HT1080 (cell line): ENCODE measurements at regions not wholly inside any gene's neighbourhood (a gene's known extent, or its start where the extent isn't known, plus 50 kb on each side); places are given as distances from the start of the nearest gene placed in this dataset.

ENCODE experiments used
- DNase-seq: peaks from one replicate; pipeline ENCODE4 v3.0.0-alpha.2; 2015; ENCODE audit warnings: low read depth

DNA sequence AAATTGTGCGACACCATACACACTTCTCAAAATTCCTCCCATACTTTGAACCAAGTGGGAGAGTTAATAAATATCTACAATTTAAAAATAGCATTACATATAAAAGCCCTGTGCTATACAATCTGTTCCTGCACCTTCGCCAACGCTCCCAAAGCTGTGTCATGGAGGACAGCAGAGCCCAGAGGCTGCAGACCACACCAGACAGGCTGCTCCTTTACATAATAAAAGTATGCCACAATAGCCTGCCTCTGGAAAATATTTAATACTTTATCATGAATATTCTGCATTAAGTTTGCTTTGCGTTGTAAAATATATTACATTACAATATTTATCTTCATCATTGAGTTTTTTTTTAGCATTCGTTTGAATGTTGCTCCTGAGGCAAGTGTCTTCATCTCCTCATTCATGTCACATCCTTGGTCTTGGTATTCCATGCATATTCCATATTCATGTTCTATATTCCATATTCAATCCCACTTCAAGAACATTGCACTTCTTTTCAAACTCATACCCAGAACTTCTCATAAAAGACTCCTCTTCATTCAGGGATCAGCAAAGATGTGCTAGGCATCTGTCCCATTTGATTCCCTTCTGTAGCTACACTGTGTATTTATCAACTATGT, 663.9 kb downstream of the POM121L12 start:
- DNase-seq, result no peak

DNA sequence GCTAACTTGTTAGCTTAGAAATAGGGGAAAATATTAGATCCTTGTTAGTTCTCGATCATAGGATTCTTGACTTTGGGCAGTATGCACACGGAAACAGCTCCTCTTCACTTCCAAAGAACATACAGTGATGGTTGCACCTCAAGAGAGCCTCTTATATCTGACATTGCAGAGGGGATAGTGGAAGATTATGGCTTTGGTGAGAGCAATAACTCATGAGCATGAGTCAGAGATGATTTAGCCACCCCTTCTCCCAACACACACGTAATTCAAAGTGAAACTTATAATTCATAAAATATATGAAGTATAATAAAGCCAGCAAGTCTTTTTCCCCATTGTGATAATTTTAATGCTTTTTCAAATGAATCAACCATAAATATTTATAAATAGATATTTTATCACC, 683.7 kb downstream of the POM121L12 start:
- DNase-seq, result peak; percentile 55

DNA sequence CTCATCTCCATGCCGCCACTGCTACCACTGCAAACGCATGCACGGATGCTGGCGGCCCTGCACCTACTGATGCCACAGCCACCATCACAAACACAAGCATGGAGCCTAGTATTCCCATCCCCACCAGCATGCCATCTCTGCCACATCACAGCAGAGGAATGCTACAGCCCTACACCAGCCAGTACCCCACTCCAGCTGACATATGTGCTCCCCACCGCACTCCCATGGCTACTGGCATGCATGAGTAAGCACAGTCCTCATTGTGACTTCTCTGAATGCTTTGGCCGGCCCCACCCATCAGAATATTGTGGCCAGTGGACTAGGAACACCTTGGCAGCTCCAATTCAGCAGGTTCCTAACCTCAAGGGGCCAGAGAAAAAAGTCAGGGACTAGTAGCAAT, 705.5 kb downstream of the POM121L12 start:
- DNase-seq, result peak; percentile 87

DNA sequence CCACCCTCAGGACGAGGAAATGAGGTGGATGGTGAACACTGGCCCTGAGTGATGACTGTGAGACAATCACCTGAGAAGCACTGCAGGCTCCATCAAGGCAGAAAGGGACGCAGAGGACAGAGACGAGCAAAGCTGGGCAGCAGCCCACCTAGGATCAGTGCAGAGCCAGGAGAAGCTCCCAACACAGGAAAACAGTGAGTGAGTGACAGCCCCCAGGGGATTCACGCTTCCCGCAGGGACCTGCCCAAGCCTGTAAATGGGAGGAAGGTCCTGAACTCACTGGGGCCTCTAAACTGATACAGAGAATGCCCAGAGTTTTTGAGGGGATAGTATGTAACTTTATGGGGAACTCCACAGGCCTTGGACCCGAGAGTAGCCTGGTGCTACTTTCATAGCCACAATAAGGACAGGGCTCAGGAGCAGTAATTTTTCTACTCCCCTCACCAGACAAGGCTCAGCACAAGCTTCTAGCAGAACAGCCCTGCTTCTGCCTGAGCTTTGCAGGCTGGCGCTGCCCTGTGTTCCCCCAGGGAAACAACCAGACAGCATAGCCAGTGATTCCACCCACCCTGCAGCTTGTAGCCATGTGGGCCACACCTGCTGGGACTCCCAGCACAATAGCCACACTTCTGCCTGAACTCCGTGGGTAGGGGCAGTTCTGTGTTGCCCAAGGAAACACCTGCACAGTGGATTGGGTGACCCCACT, 708.4 kb downstream of the POM121L12 start:
- DNase-seq, result no peak

DNA sequence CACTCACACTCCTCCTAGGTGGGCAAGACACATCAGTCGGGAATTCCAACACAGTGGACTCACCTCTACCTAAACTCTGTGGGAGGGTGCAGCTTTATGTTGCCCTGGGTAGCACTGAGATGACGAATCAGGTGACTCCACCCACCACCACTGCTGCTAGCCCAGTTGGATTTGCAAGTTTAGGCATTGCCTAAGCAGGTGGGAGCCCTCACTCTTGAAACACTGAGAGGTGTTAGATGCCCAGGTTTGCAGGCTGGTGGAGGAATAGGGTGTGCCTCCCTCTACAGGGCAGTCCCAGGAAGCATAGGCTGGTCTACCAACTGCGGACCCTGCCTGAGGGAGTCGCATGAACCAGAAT, 708.9 kb downstream of the POM121L12 start:
- DNase-seq, result peak; percentile 13

DNA sequence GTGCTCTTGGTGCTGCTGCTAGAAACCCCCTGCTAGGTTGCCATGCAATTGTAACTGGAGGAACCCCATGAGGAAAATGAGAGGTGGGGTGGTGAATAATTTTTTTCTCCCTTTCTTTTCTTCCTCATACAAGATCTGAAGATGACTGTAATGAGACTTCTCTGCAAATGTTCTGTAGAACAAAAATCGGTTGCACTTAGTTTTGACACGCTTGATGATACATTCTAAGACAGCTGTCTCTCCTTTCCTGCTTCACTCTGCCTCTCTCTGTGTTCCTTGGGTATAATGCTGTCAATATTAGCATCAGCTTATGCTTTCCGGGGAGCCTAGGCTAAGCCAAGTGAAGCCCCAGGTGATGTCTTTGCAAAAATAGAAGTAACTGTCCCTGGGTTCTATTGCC, 721.5 kb downstream of the POM121L12 start:
- DNase-seq, result no peak

DNA sequence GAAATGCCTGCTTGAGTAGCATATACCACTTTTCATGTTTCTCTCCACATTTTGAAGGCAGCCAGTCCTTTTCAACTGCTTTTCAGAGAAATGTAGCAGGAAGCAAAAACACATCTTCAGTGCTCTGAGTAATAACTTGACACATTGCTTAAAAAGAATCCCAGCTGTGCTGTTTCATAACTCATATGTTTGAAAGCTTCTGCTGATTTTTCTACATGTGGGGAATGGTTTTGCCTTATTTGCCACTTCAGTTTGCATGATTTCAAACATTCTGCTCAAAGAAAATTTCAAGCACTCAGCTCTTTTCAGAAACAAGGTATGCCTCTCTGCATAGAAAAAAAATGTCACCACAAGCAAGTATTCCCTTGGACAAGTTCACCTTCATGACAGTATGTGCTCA, 732.8 kb downstream of the POM121L12 start:
- DNase-seq, result no peak

DNA sequence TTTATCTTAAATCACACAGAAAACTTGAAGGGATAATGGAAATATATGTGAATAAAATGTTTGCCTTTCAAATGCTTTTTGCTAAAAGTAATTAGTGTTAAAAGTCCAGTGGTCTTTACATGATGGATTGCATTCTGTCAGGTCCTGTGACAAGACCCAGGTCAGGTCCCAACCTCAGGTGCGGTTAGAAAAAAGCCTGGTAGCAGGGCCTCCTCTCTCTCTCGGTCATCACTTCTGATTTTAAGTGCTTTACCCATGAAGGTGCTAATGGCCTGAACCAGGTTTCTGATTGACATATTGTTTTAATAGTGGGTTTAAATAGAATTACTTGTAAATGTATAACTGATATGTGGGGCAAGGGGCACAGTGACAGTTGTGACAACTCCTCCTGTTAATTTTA, 736.3 kb downstream of the POM121L12 start:
- DNase-seq, result no peak

DNA sequence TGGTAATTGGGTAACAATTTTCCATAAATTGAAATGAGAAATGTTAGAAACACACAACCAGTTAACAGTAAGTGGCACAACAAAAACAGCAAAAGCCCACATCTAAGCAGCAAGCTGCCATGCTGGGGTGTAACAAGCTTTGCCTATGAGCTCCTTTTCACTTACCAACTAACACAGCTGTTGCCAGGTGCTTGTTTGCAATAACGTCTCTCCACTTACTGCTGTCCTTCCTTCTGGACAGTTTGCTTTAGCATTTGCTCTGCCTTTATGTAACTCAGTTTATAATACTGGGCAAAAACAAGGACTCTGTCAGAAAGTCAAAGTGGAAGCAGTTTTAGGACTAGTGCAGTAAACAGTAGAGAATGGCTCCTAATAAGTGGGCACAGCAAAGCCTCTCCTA, 740.9 kb downstream of the POM121L12 start:
- DNase-seq, result no peak

DNA sequence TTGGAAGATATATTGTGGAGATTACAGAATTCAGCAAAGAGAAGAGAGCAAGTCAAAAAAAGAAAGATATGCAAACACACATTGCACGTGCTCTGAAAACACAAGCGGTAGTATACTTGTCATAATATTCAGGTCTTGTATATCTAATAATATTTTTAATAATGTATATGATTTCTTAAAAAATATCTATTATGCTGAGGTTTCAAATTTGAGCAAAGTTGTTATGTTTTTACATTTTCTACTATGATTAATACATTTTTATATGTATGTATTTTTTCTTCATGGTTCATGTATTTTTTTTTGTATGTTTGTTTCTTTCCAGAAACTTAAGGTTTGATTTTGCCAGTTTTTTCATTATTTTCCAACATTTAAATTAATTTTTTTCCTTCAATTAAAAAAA, 752.4 kb upstream of the VSTM2A start:
- DNase-seq, result no peak

DNA sequence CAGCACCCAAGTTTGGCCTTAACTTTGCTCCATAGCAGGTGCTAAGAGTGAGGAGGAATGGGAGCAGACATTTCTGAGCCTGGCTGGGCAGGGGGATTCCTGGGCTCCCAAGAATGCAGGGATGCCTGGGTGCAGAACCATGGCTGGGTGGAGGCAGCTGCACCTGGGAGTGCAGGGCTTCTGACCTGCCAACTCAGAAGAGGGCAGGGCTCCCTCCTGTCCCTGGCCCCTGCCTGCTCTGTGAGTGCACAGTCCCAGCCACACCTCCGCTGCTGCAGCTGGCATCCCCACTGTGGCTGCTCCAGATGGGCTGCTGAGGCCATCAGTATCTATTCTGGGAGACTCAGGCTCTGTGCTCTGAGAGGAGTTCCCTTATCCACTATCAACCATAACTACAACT, 747.4 kb upstream of the VSTM2A start:
- DNase-seq, result no peak

DNA sequence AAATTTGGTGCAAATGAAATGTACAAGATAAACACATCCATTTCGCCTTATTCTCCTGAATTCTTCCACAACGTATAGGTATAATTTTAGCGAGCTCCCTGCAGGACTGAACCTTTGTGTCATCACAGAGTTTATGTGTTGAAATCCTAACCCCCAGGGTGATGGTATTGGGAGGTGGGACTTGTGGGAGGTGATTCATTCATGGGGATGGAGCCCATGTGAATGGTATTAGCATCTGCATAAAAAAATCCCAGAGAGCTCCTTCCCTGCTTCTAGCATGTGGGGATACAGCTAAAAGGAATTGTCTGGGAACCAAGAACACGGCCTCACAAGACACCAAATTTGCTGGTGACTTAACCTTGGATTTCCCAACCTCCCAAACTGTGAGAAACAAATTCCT, 741.4 kb upstream of the VSTM2A start:
- peak; percentile 80 for DNase-seq

DNA sequence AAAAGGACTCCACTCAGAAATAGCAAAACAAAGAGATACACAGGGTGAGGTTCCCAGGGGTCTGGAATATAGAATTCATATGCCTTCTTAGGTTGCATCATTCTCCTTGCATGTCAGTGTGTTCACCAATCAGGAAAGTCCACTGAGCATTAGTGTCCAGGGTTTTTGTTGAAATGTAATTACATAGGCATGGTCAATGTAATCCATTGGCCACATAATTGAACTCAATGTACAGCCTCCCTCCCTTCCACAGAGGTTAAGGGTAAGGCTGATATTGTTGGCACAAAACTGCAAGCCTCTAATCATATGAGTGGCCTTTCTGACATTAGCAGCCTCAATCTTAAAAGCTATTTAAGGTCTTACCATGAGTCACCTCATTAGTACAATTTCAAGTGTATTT, 736.1 kb upstream of the VSTM2A start:
- no peak for DNase-seq

DNA sequence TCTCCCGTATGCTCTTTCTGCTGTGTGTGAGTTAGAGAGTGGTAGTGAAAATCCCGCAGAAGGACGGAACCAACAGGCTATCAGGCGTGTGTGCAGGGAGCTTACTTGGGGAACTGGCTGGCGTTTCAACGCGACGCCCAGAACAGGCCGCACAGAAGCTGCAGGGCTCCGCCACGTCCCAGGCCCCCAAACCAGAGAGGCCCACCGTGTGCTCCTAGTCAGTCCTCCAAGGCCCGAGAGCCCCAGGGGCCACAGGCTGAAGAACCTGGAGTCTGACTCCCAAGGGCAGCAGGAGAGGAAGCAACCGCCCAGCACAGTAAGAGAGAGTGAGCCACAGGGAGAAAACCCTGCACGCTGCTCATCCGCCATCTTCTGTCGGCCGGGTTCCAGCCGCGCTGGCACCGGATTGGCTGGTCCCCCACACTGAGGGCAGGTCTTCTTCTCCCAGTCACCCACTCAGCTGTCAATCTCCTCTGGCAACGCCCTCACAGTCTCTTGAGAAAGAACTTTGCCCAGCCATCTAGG, 730.6 kb upstream of the VSTM2A start:
- DNase-seq, result peak; percentile 82

DNA sequence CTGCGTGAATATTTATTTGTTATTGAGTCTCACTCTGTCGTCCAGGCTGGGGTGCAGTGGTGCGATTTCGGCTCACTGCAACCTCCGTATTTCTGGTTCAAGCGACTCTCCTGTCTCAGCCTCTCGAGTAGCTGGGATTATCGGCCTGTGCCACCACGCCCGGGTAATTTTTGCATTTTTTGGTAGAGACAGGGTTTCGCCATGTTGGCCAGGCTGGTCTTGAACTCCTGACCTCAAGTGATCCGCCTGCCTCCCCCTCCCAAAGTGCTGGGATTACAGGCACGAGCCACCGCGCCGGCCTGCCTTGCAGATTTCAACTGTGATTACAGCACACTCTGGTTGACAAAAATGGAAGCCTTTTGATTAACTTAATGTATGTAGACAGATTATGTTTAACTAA, 730.0 kb upstream of the VSTM2A start:
- DNase-seq, result no peak

DNA sequence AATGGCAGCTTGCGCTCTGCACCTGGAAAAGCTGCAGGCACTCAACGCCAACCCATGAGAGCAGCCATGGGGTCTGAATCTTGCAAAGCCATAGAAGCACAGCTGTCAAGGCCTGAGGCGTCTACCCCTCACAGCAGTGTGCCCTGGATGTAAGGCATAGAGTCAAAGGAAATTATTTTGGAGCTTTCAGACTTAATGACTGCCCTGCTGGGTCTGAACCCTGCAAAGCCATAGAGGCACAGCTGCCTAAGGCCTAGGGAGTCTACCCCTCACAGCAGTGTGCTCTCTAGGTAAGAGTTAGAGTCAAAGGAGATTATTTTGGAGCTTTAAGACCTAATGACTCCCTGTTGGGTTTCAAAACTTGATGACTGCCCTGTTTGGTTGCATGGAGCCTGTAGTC, 706.9 kb upstream of the VSTM2A start:
- DNase-seq, result no peak

DNA sequence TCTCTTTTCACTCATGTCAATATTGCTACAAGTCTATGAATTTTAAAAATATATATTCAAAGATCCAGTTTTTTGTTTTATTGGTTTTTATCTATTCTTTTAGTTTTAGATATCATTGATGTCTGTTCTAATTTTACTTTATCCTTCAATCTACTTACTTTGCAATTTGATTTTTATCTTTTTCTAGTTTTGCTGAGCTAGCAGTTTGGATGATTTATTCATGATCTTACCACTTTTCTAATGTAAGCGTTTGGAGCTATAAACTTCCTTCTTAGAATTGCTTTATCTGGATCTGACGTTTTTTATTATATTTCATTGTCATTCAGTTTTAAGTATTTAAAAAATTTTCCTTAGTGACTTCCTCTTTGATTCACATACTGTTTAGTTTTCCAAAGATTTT, 664.5 kb upstream of the VSTM2A start:
- no peak for DNase-seq

DNA sequence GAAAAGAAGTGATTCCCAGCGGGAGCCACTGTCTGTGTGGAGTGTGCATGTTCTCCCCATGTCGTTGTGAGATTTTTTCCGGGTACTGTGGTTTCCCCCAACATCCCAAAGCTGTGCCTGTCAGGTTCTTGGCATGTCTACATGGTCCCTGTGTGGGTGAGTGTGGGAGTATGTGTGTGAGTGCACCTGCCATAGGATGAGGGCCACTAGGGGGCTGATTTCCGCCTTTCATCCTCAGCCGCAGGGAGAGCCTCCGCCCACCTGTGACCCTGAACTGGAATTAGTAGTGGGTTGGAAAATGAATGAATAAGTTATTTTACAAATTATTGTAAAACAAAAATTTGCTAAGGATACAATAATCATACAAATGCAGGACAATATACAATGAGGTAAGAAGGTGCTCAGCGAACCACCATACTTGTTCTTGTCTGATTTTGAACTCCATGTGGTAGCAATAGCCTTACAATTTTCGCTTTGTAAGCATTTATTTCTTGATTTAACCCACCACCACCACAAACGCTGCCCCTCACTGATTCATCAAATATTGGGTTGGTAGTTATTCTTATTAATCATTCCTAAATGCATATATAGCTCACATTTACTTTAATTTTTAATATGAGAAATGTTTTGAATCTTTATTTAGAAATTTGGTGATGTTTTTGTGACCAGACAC, 641.2 kb upstream of the VSTM2A start:
- no peak for DNase-seq

DNA sequence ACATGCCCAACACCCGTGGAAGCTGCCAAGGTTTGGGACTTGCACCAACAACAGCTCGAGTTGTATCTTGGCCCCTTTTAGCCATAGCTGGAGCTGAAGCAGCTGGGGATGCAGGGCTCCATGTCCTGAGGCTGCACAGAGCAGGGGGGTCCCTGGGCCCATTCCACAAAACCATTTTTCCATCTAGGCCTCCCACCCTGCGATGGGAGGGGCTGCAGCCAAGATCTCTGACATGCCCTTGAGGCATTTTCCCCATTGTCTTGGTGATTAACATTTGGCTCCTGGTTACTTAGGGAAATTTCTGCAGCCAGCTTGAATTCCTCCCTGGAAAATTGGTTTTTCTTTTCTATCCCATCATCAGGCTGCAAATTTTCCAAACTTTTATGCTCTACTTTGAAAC, 637.8 kb upstream of the VSTM2A start:
- no peak for DNase-seq

DNA sequence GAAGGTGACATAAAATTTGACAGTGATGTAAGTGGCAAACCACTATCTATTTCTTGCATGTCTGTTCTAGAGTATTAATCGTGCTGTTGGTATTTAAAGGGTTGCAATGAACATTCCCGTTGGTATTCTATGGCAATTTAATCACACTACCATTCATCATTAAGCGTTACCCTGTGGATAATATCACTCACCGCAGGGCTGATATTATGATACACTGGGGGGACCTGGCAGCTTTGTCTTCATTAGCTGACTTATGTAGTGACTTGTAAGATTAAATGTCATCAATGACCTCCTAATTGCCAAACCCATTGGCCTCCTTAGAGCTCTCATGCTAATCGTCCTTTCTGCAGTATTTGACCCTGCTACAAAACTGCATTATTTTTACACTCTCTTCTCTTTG, 624.5 kb upstream of the VSTM2A start:
- DNase-seq, result no peak

DNA sequence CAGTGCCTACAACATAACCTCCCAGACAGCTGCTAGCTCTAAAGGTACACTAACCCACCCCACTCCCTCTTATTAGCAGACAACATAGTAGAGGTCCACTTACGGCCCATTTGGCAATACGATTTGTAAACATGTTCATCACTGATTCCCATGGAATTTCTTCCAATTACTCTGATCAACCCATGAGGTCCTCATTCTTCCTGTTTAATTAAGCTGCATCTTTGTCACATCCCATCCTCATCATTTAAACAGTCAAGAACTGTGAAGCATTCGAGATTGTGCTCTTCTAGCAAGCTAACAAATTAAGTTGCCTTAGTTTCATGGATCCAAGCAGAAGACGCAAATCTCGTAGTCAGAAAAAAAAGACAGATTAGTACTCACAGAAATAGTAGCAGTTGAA, 622.2 kb upstream of the VSTM2A start:
- DNase-seq, result no peak

DNA sequence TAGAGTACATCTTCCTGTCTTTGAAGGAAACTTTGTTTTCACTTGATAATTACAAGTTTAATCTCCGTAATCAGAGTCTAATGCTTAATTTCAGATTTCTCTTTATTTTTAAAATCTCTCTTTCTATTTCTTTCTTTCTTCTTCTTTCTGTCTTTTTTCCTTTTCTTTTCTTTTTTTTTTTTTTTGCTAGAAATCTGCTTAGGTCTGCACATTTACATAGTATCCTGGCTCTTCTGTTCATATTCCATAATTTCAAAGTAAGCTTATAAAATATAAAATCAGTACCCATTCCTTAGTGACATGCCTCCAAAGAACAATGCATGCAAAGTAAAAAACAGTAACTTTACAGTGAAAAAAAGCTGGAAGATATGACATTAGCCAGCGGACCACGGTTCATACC, 601.7 kb upstream of the VSTM2A start:
- no peak for DNase-seq

DNA sequence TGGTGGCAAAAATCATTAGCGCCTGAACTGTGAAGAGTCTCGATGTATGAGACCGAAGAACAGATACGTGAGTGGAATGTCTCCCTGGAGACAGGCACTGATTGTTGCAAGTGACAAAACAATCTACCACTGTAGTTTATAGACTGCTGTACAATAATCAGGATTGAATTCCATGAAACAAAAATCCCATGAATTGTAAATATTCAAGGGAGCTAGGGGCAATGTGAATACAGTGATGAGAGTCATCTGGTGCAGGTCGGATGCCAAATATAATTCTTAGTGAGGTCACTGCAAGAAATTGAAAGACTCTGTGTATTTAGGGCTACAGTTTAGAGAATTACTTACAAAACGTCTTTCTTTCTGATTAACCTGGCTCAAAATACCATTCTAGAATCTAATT, 594.4 kb upstream of the VSTM2A start:
- no peak for DNase-seq
